Epithelial cell of prostate (primary cell): ENCODE measurements at regions not wholly inside any gene's neighbourhood (a gene's known extent, or its start where the extent isn't known, plus 50 kb on each side); places are given as distances from the start of the nearest gene placed in this dataset.
"Not testable (repeated sequence)": the region's sequence is repeated elsewhere in the genome, so short reads cannot be mapped to it uniquely, and the experiment has no call there.

Source experiments
- DNase-seq: peaks from one replicate; pipeline ENCODE4 v3.0.0-alpha.2; 2011; ENCODE audit warnings: low read depth, low spot score
- H3K27ac ChIP-seq: fragments of 450-650 bp; 2 replicates; pipeline ENCODE4 v1.5.1; 2017; ENCODE audit warnings: mild to moderate bottlenecking

- no peak for DNase-seq
- no peak overlapping the region for H3K27ac ChIP-seq
Measured at GRCh38 chr2:173539615-173540014, 184.9 kb downstream of the CDCA7 start.

- DNase-seq = no peak
Measured at GRCh38 chr2:173544641-173545363, 190.1 kb downstream of the CDCA7 start.

DNA sequence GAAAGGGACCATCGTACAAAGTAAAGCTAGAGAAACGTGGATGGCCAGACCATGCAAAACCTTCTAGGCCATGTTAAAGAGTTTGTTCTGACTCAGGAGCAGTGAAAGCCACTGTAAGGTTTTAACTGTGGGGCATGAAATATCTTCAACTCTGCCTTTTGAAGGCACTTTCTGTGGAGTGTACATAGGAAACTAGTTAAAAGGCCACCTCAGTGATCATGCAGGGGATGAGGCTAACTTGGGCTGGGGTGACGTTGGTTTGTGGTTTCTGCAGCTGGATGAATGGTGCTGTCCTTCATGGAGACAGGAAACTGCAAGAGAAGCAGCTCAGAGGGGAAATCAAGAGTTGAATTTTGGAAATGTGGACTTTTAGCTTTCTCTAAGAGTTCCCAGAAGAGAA is 190.7 kb downstream of the CDCA7 start:
- DNase-seq = no peak
- no peak overlapping the region for H3K27ac ChIP-seq

More at GRCh38 chr2:173544641-173545363, 190.1 kb downstream of the CDCA7 start:
- no peak overlapping the region for H3K27ac ChIP-seq

GRCh38 chr2:173547499-173547898 is 192.8 kb downstream of the CDCA7 start:
- no peak for DNase-seq
- no peak overlapping the region for H3K27ac ChIP-seq

DNA sequence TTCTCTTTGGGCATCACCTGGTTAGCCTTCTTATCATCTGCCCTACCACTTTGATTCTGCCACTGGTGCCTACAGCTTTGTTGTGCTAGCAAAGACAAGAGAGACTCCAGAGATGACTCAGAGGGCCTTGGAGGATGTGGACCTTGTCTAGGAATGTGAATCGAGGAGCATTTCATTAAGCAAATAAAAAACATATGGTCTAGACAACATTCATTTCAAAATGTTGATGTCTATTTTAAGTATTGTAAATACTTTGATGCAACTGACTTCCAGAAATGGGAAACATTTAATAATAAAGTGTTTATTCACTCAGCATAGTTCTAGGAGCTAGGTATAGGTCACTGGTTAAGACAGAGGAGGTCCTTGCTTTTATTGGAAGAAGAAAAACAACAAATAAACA is 195.5 kb downstream of the CDCA7 start:
- no peak overlapping the region for H3K27ac ChIP-seq
- DNase-seq = peak; percentile 12

DNA sequence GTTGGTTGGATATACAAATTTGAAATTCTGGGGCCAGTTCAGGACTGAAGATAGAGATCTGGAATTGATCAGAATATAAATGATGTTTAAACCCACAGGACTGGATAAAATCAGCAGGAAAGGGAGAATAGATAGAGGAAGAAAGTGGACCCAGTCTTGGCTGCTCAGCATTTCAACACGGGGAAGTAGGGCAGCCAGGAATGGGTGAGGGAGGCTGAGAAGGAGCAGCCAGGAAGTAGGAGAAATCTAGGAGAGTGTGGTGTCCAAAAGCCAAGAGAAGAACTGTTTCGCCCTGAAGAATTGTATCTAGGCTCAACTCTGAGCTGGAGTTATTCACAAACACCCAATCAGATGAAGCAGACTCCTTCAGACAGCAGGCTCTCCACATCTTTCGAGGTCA is 197.9 kb downstream of the CDCA7 start:
- H3K27ac ChIP-seq = no peak overlapping the region
- DNase-seq = no peak

GRCh38 chr2:173553593-173553992 is 198.9 kb downstream of the CDCA7 start:
- no peak for DNase-seq
- H3K27ac ChIP-seq = no peak overlapping the region

GRCh38 chr2:173555833-173556232 is 201.2 kb downstream of the CDCA7 start:
- no peak overlapping the region for H3K27ac ChIP-seq
- DNase-seq = no peak

- DNase-seq = no peak
- no peak overlapping the region for H3K27ac ChIP-seq
Measured at GRCh38 chr2:173556816-173557215, 202.1 kb downstream of the CDCA7 start.

GRCh38 chr2:173557497-173557896 is 202.8 kb downstream of the CDCA7 start:
- no peak for DNase-seq
- H3K27ac ChIP-seq = no peak overlapping the region

- DNase-seq = no peak
- no peak overlapping the region for H3K27ac ChIP-seq
Measured at GRCh38 chr2:173567493-173567892, 212.8 kb downstream of the CDCA7 start.

DNA sequence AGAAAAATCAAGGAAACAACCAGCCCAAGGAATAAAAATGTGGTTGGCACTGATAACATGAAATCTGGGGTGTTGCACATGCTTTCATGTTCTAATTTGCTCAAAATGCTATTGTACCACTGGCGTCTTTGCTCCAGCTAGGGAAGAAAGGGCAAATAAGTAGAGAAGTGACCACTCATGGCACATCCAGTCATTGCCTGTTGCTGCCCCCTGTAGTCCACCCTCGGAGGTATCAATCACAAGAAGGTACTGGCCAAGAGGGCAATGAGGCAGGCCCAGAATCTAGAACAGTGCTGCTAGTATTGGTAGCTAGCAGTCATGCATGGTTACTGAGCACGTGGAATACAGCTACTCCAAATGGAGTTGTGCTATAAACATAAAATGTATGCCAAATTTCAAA is 213.4 kb downstream of the CDCA7 start:
- no peak for DNase-seq
- H3K27ac ChIP-seq = no peak overlapping the region

GRCh38 chr2:173571021-173571821 is 216.5 kb downstream of the CDCA7 start:
- DNase-seq = no peak
- H3K27ac ChIP-seq = peak overlapping the region; percentile 58

DNA sequence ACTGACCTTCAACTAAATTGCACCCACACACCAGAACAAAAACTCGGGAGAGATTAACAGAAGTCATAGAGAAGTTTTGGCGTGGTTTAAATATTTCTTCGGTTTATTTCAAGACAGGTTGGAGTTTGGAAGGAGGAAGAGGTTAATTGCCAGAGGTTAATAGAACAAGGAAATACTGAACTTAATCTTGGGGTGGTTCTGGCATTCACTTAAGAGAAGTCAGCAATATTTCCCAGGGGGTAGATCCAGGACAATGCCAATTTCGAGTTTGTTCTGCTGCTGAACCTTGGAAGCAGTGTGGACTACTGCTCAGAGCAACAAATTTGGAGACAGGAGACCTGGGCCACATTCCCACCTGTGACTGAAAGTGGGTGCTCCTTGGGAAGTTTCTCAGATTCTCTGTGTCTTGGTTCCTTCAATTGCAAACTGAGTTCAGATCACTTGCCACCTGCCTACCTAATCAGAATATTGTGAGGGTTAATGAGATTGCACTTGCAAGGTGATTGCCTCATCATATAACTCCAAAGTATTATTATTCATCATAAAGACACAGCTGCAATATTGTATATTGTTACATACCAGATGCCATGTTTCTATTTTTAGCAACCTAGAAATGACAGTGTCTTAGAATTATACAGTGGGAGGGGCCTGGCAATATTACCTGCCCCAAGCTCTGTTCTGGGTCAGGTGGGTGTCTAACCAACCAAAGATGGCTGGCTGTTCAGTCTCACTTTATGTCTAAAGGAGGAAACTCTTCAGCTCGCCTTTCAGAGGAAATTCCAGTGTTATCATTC is 217.4 kb downstream of the CDCA7 start:
- no peak for DNase-seq
- H3K27ac ChIP-seq = peak overlapping the region; percentile 58

DNA sequence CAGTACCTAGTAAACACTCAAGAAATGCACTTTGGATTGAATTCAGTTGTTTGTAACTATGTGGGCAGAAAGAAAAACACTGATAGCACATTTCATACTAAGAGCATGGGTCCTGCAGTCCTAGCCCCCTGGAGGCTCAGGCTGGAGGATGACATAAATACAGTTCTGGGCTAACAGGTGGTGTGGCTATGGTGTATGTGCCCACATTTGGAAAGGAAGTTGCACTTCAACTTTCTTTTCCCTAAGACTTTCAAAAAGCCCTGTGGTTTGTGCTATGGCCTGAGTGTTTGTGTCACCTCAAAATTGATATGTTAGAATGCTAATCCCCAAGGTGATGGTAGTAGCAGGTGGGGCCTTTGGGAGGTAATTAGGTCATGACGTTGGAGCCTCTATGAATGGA is 218.2 kb downstream of the CDCA7 start:
- H3K27ac ChIP-seq = peak overlapping the region; percentile 58

DNA sequence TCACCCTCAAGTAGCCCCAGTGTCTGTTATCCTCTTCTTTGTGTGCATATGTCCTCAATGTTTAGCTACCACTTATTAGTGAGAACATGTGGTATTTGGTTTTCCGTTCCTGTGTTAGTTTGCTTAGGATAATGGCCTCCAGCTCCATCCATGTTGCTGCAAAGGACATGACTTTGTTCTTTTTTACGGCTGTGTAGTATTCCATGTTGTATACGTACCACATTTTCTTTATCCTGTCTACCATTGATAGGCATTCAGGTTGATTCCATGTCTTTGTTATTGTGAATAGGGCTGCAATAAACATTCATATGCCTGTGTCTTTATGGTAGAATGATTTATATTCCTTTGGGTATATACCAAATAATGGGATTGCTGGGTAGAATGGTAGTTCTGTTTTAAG is 219.1 kb downstream of the CDCA7 start:
- H3K27ac ChIP-seq, DNase-seq: not testable (repeated sequence)

More for the DNA sequence above, 218.2 kb downstream of the CDCA7 start:
- DNase-seq = no peak

DNA sequence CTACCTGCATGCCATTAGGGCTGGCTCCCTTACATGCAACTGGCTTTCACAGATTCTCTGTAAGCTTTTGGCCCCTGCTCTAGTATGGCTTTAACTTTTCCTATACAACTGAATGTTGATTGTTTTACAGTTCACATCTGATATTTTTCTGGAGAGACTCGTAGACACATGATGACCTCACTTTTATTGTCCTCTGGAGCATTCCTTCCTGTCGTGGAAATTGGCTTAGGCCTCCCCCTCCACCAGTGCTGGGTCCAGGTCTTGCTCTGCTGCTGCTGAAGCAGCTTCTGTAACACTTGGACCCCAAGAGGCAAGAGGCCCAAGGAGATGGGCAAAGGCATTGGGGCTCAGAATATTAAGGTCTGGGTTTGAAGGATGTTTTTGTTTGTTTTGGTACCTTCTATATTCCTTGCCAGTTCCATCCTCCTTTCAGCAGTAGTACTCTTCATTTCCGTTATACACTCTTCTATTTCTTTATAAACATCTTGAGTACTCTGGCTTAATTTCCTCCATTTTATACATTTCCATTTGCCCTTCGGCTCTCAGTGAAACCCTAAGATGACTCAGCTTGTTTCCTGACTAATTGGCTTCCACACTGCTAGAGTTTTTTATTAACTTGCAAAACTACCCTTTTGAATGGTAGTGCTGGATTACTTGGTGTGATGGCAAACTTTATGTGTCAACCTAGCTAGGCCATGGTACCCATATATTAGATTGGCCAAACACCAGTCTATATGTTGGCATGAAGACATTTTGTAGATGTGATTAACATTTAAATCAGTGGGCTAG is 219.8 kb downstream of the CDCA7 start:
- no peak for DNase-seq
- H3K27ac ChIP-seq = no peak overlapping the region

- no peak overlapping the region for H3K27ac ChIP-seq
- DNase-seq = no peak
Measured at GRCh38 chr2:173578404-173579107, 223.9 kb downstream of the CDCA7 start.

- DNase-seq = no peak
Measured at GRCh38 chr2:173580351-173580750, 225.7 kb downstream of the CDCA7 start.

More at GRCh38 chr2:173580351-173580750, 225.7 kb downstream of the CDCA7 start:
- no peak overlapping the region for H3K27ac ChIP-seq
